Parathyroid adenoma (tissue), 2 donors: ENCODE measurements at regions not wholly inside any gene's neighbourhood (a gene's known extent, or its start where the extent isn't known, plus 50 kb on each side); places are given as distances from the start of the nearest gene placed in this dataset.
"Not testable (repeated sequence)": the region's sequence is repeated elsewhere in the genome, so short reads cannot be mapped to it uniquely, and the experiment has no call there.

Source experiments
- H2AFZ ChIP-seq: fragments of 300-600 bp; sonication (generic); one replicate; pipeline ENCODE4 v1.7.0; 2017; ENCODE audit warnings: antibody characterized with exemption, mild to moderate bottlenecking
- H3K27ac ChIP-seq: fragments of 300-600 bp; sonication (generic); one replicate; pipeline ENCODE4 v1.7.0; 2017
- H3K27me3 ChIP-seq: fragments of 300-600 bp; sonication (generic); one replicate; pipeline ENCODE4 v1.7.0; 2017; ENCODE audit warnings: low read length; ENCODE audit not compliant: control insufficient read depth, insufficient read depth
- H3K36me3 ChIP-seq: fragments of 300-600 bp; sonication (generic); one replicate; pipeline ENCODE4 v1.7.0; 2017; ENCODE audit warnings: low read length; ENCODE audit not compliant: control insufficient read depth, insufficient read depth
- H3K4me1 ChIP-seq: fragments of 300-600 bp; sonication (generic); one replicate; pipeline ENCODE4 v1.7.0; 2017; ENCODE audit warnings: control low read depth
- H3K4me2 ChIP-seq: fragments of 300-600 bp; sonication (generic); one replicate; pipeline ENCODE4 v1.7.0; 2017; ENCODE audit warnings: low read length
- H3K4me3 ChIP-seq: fragments of 300-600 bp; sonication (generic); one replicate; pipeline ENCODE4 v1.7.0; 2017; ENCODE audit warnings: low read depth, low read length
- H3K79me2 ChIP-seq: fragments of 300-600 bp; sonication (generic); one replicate; pipeline ENCODE4 v1.7.0; 2017; ENCODE audit warnings: control low read depth
- H3K9ac ChIP-seq: fragments of 300-600 bp; sonication (generic); one replicate; pipeline ENCODE4 v1.7.0; 2017; ENCODE audit warnings: mild to moderate bottlenecking
- H3K9me3 ChIP-seq: fragments of 300-600 bp; sonication (generic); one replicate; pipeline ENCODE4 v1.7.0; 2017; ENCODE audit warnings: low read length; ENCODE audit not compliant: control insufficient read depth
- donor health status: primary hyperparathyroidism.

GRCh38 chr2:91873416-91873815 lies 2997.8 kb upstream of the TEKT4 start:
- H3K9ac ChIP-seq, H3K4me3 ChIP-seq, H3K27ac ChIP-seq, H3K9me3 ChIP-seq, H3K4me1 ChIP-seq, H3K27me3 ChIP-seq, H3K4me2 ChIP-seq, H2AFZ ChIP-seq, H3K36me3 ChIP-seq, H3K79me2 ChIP-seq: not testable (repeated sequence)

GRCh38 chr2:91877658-91878210 lies 2993.5 kb upstream of the TEKT4 start:
- H2AFZ ChIP-seq, H3K9ac ChIP-seq, H3K79me2 ChIP-seq, H3K4me2 ChIP-seq, H3K27me3 ChIP-seq, H3K4me1 ChIP-seq, H3K9me3 ChIP-seq, H3K36me3 ChIP-seq, H3K4me3 ChIP-seq, H3K27ac ChIP-seq: not testable (repeated sequence)

GRCh38 chr2:91895091-91895490 lies 2976.1 kb upstream of the TEKT4 start:
- not testable (repeated sequence) for H3K4me3 ChIP-seq, H3K27me3 ChIP-seq, H3K79me2 ChIP-seq, H3K9me3 ChIP-seq, H3K36me3 ChIP-seq, H3K4me2 ChIP-seq, H3K9ac ChIP-seq, H3K27ac ChIP-seq, H3K4me1 ChIP-seq, H2AFZ ChIP-seq

GRCh38 chr2:91917602-91918001 lies 2953.6 kb upstream of the TEKT4 start:
- H2AFZ ChIP-seq, H3K79me2 ChIP-seq, H3K9ac ChIP-seq, H3K27ac ChIP-seq, H3K36me3 ChIP-seq, H3K27me3 ChIP-seq, H3K9me3 ChIP-seq, H3K4me2 ChIP-seq, H3K4me3 ChIP-seq, H3K4me1 ChIP-seq: not testable (repeated sequence)
